ENCODE measurements at regions not wholly inside any gene's neighbourhood (a gene's known extent, or its start where the extent isn't known, plus 50 kb on each side); places are given as distances from the start of the nearest gene placed in this dataset.
"Not testable (repeated sequence)": the region's sequence is repeated elsewhere in the genome, so short reads cannot be mapped to it uniquely, and the experiment has no call there.

- H3K36me3 ChIP-seq (ENCODE audit: control insufficient read depth, insufficient read depth, low read length); H3K9me3 ChIP-seq (replicated peaks; ENCODE audit: control insufficient read depth, insufficient read depth, low read depth, low read length); H3K27me3 ChIP-seq (ENCODE audit: control insufficient read depth in 2 of 2, insufficient read depth in 2 of 2, low read length in 2 of 2); intact Hi-C loops (cut with micrococcal nuclease); H3K4me1 ChIP-seq (replicated peaks in 1 of 2; ENCODE audit: control insufficient read depth in 2 of 2, insufficient read depth in 2 of 2, low read length in 2 of 2); H3K9ac ChIP-seq (ENCODE audit: insufficient read depth in 1 of 2, low read depth in 2 of 2, low read length in 2 of 2); POLR2A ChIA-PET; ATAC-seq; H3K79me2 ChIP-seq (ENCODE audit: control insufficient read depth, insufficient read depth, low read length); H2AFZ ChIP-seq (ENCODE audit: low read depth, low read length); H4K20me1 ChIP-seq (replicated peaks; ENCODE audit: control insufficient read depth, insufficient read depth, low read length); H3K4me3 ChIP-seq; H3K27ac ChIP-seq (ENCODE audit: extremely low read depth, low read depth, low read length); FAIRE-seq; H3K9me1 ChIP-seq (ENCODE audit: control insufficient read depth, insufficient read depth, low read length); CTCF ChIA-PET (ENCODE audit: low intra/inter-chr PET ratio); H3K4me2 ChIP-seq (ENCODE audit: insufficient read depth, low read length); BruUV-seq (replicated peaks); in situ Hi-C loops (cut with MboI); DNase-seq (ENCODE audit: extremely low read depth in 1 of 4, low spot score in 3 of 4): not testable (repeated sequence)
- WGBS (ENCODE audit: insufficient coverage, low coverage, missing lambda C conversion rate): 22% methylated on average over 20 of the region's 22 CpGs
- TF ChIP-seq SAFB (IDR thresholded peaks at IDR 0.05; ENCODE audit: borderline replicate concordance, low read depth, low read length) (peak; percentile 56; the same call in 1 of the 2 replicates), USF2 (CRISPR knock-in tag; IDR thresholded peaks at IDR 0.05) (peak; percentile 24; the same call in 1 of the 2 replicates), DACH1 (IDR thresholded peaks at IDR 0.05; ENCODE audit: partially characterized antibody) (peak; percentile 68)
Observed at GRCh38 chr3:130029531-130030289, 51.9 kb upstream of the ALG1L2 start.
